ENCODE measurements at regions not wholly inside any gene's neighbourhood (a gene's known extent, or its start where the extent isn't known, plus 50 kb on each side); places are given as distances from the start of the nearest gene placed in this dataset.
"Not testable (repeated sequence)": the region's sequence is repeated elsewhere in the genome, so short reads cannot be mapped to it uniquely, and the experiment has no call there.

GRCh38 chr17:70423562-70423961 is 254.2 kb downstream of the KCNJ2 start:
- DNase-seq (ENCODE audit: low read depth in 3 of 3, low spot score in 2 of 3) = no peak

DNA sequence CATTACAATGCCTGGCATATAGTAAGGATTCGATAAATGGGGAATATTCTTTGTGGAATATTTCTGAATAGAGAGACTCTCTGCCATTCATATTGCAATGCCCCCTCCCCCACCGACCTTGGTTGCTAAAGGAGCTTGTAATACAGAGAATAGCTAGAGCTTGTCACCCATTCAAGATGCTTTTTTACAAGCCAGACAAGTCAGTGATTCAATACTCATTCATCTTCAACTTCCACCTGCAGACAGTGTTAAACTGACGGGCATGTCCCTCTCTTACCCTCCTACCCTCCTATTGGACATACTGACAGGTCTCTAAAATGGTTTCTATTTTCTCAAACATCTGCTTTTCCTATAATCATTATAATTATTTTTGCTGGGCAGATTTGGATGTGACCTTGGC is 257.4 kb downstream of the KCNJ2 start:
- no peak for DNase-seq (ENCODE audit: low read depth in 3 of 3, low spot score in 2 of 3)

- no peak for DNase-seq (ENCODE audit: low read depth in 3 of 3, low spot score in 2 of 3)
Observed at GRCh38 chr17:70434536-70435490, 265.5 kb downstream of the KCNJ2 start.

DNA sequence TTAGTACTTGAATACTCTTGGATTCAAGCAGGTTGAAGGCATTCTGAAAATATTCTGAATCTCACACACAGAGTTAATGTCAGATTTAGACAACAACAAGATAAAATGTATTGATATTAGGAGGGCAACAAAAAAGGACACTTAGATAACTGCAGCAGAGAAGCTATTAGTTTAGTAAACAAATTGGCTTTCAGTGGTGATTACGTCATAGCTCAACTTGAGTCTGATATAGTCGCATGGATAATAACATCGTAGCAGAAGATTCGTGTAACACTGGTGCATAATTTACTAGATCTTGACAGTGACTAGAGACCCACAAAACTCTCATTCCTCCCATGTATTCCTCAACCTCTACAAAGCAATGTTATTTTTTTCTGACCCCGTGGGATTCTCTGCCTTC is 268.3 kb downstream of the KCNJ2 start:
- DNase-seq (ENCODE audit: low read depth in 3 of 3, low spot score in 2 of 3) = no peak

GRCh38 chr17:70446446-70446845 is 277.1 kb downstream of the KCNJ2 start:
- DNase-seq (ENCODE audit: low read depth in 3 of 3, low spot score in 2 of 3) = no peak

GRCh38 chr17:70447588-70447987 is 278.3 kb downstream of the KCNJ2 start:
- DNase-seq (ENCODE audit: low read depth in 3 of 3, low spot score in 2 of 3) = no peak

GRCh38 chr17:70453075-70453474 is 283.7 kb downstream of the KCNJ2 start:
- DNase-seq (ENCODE audit: low read depth in 3 of 3, low spot score in 2 of 3) = not testable (repeated sequence)

GRCh38 chr17:70454377-70454776 is 285.0 kb downstream of the KCNJ2 start:
- no peak for DNase-seq (ENCODE audit: low read depth in 3 of 3, low spot score in 2 of 3)

- no peak for DNase-seq (ENCODE audit: low read depth in 3 of 3, low spot score in 2 of 3)
Observed at GRCh38 chr17:70454908-70455307, 285.6 kb downstream of the KCNJ2 start.

DNA sequence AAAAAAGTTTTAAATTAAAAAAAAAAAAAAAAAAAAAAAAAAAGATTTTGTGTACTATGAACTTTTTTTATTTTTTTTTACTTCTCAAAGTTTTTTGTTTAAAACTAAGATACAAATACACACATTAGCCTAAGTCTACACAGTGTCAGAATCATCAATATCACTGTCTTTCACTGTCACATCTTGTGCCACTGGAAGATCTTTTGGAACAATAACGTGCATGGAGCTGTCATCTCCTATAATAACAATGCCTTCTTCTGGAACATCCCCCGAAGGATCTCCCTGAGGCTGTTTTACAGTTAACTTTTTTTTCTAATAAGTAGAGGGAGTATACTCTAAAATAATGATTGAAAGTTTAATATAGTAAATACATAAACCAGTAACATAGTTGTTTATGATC is 295.7 kb downstream of the KCNJ2 start:
- no peak for DNase-seq (ENCODE audit: low read depth in 3 of 3, low spot score in 2 of 3)

DNA sequence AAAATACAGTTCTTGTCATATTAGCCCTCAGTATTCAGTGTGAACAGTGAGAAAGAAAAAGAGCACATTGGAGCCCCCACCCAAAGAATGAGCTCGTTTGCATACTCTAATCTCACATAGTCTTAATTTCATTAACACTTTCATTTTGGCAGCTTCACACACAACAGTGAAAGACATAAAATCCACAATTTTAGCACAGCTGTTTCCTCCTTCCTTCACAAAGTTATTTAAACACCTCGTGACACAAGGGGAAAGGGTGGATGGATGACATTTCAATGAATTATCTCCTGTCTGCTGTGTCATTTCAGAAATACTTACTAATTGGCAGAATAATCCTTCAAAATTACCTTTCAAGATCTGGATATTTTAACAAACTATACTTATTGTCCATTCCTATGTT is 299.3 kb downstream of the KCNJ2 start:
- no peak for DNase-seq (ENCODE audit: low read depth in 3 of 3, low spot score in 2 of 3)

GRCh38 chr17:70473049-70473448 is 303.7 kb downstream of the KCNJ2 start:
- no peak for DNase-seq (ENCODE audit: low read depth in 3 of 3, low spot score in 2 of 3)

DNA sequence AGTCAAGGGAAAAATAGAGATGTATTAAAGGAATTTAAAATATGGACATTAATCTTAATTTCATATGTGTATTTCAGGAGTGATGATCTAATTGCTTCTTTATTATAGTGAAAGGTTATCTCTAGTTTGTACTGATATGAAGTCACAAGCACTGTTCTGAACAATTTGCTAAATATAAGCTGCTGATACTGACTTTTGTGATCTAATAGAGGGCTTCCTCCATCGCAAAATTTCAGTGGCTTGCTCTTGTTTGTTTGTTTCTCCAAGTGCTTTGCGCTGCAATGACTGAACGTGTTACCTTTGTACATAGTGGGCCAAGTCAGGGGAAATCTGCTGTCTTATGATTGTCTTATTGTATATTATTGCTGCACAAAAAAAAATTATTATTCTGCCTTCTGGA is 307.0 kb downstream of the KCNJ2 start:
- no peak for DNase-seq (ENCODE audit: low read depth in 3 of 3, low spot score in 2 of 3)

DNA sequence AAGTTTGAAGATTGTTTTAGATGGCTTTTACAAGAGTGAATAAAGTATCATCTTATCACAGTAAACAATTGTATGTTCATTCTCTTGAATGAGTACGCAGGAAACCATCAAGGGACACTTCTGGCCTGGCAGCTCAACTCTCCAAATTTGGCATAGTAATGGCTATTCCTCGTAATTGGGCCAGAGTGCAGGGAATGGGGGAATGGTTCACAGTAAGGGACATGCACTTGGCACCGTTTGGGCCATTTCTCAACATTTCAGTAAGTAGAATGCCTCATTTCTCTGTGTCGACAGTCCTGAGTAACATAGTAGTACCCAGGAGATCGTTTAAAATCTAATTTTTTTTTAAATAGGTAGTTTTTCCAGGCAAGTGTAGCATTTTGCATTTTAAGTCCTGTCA is 309.6 kb downstream of the KCNJ2 start:
- DNase-seq (ENCODE audit: low read depth in 3 of 3, low spot score in 2 of 3) = no peak

DNA sequence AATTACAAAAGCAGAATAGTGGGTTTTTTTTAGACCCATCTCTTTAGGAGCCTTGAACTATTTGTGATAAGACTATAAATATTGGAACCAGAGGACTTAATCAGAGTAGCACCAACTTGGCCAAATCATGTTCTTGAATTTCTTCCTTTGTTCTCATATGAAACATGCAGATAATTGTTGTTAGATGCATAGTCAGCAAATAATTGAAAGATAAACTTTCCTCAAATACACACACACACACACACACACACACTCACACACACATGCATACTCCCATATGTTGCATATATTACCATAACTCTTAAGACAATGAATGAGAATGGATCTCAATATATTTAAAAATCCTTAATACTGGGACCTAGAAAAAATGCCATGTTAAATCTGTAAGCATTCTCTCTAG is 310.4 kb downstream of the KCNJ2 start:
- DNase-seq (ENCODE audit: low read depth in 3 of 3, low spot score in 2 of 3) = no peak

- DNase-seq (ENCODE audit: low read depth in 3 of 3, low spot score in 2 of 3) = no peak
Observed at GRCh38 chr17:70483624-70484023, 314.3 kb downstream of the KCNJ2 start.

GRCh38 chr17:70484050-70484449 is 314.7 kb downstream of the KCNJ2 start:
- no peak for DNase-seq (ENCODE audit: low read depth in 3 of 3, low spot score in 2 of 3)

DNA sequence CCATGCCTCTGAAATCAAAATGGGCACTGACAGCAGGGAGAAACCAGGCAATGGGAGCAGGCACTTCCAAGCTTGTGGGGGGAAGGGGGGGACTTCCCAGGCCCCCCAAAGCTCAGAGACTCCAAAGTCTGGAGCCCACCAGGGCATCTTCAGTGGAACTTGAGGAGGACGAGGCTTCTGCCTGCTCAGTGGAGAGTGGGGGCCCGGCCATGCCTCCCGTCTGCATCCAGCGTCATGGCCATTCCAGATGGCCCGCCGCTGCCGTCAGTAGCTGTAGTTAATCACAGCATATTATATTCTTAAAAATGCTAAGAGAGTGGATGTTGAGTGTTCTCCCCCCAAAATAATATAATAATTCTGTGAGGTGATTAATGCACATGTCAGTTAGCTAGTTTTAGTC is 315.2 kb downstream of the KCNJ2 start:
- DNase-seq (ENCODE audit: low read depth in 3 of 3, low spot score in 2 of 3) = no peak

GRCh38 chr17:70492368-70492767 is 323.0 kb downstream of the KCNJ2 start:
- no peak for DNase-seq (ENCODE audit: low read depth in 3 of 3, low spot score in 2 of 3)

DNA sequence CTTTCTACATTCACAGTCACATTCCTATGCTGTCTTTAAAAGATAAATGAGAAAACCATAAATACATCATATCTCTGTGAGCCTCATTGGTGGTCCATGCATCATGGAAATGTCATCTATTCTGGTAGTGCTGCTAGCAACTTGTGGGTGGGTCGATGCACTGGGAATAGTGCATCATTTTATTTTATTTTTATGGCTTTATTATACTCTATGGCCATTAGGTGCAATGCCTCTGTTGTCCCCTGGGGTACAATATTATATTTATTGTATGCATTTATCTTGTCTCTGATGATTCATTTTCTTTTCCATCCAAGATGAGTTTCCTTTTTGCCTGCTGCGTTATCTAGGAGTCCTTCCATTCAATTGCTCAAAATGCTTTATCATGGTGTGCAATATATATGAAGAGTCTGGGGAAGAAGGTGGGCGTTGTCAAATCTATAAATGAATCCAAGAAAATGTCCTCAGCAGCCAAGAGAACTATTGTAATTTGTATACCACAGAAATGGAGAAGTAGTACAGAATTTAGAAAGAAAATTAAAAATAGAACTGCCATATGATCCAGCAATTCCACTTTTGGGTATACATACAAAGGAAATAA is 324.0 kb downstream of the KCNJ2 start:
- DNase-seq (ENCODE audit: low read depth in 3 of 3, low spot score in 2 of 3) = no peak

GRCh38 chr17:70498631-70499030 is 329.3 kb downstream of the KCNJ2 start:
- no peak for DNase-seq (ENCODE audit: low read depth in 3 of 3, low spot score in 2 of 3)

GRCh38 chr17:70499067-70499786 is 329.9 kb downstream of the KCNJ2 start:
- DNase-seq (ENCODE audit: low read depth in 3 of 3, low spot score in 2 of 3) = no peak
